Fibroblast of mammary gland (primary cell): ENCODE measurements at regions not wholly inside any gene's neighbourhood (a gene's known extent, or its start where the extent isn't known, plus 50 kb on each side); places are given as distances from the start of the nearest gene placed in this dataset.
"Not testable (repeated sequence)": the region's sequence is repeated elsewhere in the genome, so short reads cannot be mapped to it uniquely, and the experiment has no call there.

Source experiments
- DNase-seq: peaks from one replicate; pipeline ENCODE4 v3.0.0-alpha.2; 2010; ENCODE audit warnings: low read depth
- H3K4me3 ChIP-seq: 2 replicates; pipeline ENCODE4 v1.5.1; 2011; ENCODE audit warnings: low read depth, mild to moderate bottlenecking, low read length, moderate library complexity; ENCODE audit not compliant: control insufficient read depth
- TF ChIP-seq, protein P1 (sequence below): conservative IDR thresholded peaks from 2 replicates; pipeline ENCODE4 v1.5.1; 2011; ENCODE audit warnings: low read depth, low read length, inconsistent platforms; ENCODE audit not compliant: control insufficient read depth, insufficient read depth

DNA sequence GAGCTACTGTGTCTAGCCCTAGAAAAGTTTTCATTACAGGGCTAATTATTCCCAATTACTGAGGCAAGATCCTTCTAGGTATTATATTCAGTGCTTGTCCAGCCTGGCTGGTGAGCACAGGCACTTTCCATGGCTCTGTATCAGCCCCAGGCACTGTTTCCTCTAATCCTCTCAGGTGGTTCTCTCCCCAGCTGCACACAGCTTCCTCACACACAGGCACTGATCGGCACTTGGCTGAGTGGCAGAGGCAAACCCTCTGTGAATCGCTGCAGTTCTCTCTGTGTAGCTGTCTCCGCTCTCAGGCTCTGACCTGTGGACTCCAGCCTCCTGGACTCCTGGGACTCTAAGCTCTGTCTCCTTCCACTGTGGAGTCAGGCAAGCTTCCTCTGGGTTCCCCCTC, 318.1 kb downstream of the KLF13 start:
- not testable (repeated sequence) for H3K4me3 ChIP-seq, DNase-seq

DNA sequence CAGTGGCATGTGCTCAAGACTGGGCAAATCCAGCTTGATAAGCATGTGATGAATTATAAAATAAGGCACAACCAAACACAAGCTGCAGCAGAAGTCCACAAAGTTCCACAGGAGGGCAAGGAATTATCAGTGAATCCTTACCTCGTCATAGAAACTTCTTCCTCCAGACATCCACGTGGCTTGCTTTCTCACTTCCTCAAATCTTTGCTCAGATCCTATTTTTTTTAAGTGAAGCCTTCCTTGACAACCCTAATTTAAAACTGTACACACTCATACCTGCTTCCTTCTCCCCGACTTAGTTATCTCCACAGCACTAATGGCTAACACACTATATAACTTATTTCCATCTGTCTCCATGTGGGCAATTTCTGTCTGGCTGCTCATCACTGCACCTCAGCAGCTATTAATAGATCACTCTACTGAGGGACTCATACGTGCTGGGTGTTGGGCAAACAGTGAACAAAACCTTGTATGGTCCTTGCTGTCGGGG, 320.7 kb downstream of the KLF13 start:
- DNase-seq, result not testable (repeated sequence)

DNA sequence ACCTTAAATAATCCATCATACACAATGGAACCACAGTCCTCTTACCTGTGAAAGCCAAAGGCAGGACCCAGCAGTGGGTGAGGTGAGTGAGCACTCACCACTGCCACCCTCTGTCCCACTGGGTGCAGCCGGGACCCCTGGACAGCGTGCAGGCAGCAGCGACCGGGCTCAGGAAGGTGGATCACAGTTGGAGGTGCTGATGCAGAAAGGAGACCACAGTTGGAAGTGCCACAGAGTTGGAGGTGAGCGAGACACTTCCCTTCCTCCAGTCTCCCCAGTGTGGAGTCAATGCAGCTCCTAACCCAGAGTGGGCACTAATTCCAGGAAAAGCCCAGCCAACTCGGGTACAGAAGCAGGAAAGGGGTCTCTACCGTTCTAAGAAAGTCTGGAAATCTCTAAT, 323.0 kb downstream of the KLF13 start:
- DNase-seq, H3K4me3 ChIP-seq: not testable (repeated sequence)

More for the DNA sequence above, 320.7 kb downstream of the KLF13 start:
- H3K4me3 ChIP-seq, result not testable (repeated sequence)

DNA sequence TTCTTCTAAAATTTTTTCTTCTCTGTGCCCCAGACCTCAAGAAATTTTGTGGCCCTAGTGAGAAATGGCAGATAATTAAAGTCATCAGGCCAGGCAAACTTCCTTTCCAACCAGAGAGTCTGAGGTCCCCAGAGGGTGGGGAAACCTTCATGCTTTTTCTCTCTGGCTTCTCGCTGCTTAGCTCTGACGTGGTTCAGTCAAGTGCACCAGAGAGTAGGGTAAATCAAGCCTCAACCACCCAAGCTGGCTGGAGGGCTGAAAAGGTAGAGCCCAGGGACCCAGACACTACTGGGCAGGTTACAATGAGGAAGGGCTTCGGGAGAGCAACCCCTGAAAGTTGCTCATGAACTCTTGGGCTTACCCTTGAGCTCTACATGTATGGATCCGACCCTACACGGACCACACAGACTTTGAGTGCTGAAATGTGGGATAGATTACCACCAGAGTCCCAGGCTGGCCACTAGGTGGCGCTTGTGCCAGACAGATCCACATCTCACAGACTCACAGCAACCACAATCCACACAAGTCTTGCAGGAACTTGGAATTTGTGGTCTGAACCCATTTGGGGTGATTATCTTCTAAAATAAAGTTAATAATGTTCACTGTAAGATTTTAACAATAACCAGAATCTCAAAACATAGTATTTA, 323.5 kb downstream of the KLF13 start:
- H3K4me3 ChIP-seq, DNase-seq: not testable (repeated sequence)

DNA sequence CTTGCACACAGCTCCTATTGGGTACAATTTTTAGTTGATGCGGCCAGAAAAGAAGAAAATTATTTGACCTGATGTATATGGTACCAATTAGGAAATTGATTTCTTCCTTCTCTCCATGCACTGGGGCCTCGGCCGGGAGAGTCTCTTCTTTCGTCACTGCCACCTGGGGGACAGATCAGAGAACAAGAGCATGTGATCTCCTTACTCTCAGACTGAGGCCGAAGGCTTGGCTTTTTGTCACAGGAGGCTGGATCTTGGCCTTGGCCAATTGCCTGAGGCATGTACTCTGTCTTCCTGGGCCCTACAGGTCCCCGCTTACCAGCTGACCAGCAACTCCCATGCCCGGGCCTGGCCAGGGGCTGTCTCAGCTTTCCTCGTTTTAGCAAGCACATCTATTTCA, 330.3 kb downstream of the KLF13 start:
- not testable (repeated sequence) for DNase-seq, H3K4me3 ChIP-seq

DNA sequence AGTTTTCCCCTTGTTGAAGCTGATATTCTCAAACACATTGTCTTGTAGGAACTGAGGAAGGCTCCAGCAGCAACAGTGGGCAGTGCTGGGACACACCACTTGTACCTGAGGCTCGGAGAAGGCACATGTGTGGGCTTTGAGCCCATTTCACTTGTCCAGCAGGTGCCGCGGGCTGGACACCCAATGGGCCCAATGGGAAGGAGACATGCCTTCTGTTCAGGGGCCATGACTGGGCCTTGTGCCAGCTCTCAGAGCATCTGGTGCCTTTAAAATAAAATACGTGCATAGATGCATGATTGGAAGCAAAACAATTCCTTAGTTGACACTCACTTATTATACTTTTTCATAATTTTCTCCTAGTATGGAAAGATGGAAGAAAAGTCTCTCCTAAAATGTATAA, 334.2 kb downstream of the KLF13 start:
- DNase-seq, result no peak
- TF ChIP-seq, protein P1, sequence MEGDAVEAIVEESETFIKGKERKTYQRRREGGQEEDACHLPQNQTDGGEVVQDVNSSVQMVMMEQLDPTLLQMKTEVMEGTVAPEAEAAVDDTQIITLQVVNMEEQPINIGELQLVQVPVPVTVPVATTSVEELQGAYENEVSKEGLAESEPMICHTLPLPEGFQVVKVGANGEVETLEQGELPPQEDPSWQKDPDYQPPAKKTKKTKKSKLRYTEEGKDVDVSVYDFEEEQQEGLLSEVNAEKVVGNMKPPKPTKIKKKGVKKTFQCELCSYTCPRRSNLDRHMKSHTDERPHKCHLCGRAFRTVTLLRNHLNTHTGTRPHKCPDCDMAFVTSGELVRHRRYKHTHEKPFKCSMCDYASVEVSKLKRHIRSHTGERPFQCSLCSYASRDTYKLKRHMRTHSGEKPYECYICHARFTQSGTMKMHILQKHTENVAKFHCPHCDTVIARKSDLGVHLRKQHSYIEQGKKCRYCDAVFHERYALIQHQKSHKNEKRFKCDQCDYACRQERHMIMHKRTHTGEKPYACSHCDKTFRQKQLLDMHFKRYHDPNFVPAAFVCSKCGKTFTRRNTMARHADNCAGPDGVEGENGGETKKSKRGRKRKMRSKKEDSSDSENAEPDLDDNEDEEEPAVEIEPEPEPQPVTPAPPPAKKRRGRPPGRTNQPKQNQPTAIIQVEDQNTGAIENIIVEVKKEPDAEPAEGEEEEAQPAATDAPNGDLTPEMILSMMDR, result no peak
- no peak overlapping the region for H3K4me3 ChIP-seq

DNA sequence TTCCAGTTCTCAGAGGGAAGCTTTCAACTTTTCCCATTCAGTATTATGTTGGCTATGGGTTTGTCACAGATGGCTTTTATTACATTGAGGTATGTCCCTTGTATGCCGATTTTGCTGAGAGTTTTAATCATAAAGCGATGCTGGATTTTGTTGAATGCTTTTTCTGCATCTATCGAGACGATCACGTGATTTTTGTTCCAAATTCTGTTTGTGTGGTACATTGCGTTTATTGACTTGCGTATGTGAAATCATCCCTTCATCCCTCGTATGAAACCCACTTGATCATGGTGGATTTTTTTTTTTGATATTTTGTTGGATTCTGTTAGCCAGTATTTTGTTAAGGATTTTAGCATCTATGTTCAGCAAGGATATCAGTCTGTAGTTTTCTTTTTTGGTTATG, 339.1 kb downstream of the KLF13 start:
- not testable (repeated sequence) for DNase-seq, H3K4me3 ChIP-seq

DNA sequence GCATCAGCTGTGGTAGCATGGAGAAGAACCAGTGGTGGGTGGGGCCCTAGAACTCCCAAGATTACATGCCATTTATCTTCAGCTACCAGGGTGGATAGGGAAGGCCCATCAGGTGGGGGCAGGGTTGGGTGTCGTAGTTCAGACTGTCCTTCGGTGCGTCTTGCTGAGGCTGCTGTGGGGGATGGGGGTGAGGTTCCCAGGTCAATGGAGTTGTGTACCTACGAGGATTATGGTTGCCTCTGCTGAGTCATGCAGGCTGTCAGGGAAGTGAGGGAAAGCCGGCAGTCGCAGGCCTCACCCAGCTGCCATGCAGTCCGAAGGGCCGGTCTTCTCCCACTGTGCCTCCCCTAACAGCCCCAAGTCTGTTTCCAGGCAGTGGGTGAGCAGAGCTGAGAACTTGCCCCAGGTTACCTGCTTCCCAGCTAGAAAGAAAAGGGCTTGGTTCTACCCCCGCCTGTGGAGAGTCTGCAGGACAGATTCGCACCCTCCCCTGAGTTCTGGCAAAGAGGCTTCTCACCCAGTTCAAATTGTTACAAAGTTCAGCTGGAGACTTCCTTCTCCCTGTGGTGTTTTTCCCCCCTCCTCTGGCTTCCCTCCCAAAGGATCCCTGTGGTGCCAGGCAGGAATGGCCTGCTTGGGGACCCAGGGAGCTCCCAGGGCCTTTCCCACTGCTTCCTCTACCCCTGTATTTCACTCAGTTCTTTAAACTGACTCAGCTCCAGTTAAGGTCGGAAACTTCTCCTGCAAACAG, 342.7 kb downstream of the KLF13 start:
- DNase-seq, H3K4me3 ChIP-seq: not testable (repeated sequence)

DNA sequence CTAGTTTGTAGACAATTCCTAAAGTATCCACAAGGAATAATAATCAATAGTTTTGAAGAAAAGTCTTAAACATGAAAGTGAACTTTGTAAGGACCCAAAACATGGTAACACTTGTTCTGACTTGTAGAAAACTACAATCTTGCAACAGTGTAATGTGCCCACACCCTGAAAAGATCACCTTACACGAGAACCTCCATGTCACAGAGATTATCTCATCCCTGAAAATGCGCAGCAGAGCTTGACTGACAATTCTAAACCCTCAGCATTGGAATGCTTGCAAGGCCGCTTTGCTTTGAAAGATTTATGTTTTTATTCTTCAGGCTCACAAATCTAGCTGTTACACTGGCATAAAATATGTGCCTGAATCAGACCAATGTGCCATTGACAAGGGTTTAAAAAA, 346.6 kb downstream of the KLF13 start:
- not testable (repeated sequence) for DNase-seq, H3K4me3 ChIP-seq

DNA sequence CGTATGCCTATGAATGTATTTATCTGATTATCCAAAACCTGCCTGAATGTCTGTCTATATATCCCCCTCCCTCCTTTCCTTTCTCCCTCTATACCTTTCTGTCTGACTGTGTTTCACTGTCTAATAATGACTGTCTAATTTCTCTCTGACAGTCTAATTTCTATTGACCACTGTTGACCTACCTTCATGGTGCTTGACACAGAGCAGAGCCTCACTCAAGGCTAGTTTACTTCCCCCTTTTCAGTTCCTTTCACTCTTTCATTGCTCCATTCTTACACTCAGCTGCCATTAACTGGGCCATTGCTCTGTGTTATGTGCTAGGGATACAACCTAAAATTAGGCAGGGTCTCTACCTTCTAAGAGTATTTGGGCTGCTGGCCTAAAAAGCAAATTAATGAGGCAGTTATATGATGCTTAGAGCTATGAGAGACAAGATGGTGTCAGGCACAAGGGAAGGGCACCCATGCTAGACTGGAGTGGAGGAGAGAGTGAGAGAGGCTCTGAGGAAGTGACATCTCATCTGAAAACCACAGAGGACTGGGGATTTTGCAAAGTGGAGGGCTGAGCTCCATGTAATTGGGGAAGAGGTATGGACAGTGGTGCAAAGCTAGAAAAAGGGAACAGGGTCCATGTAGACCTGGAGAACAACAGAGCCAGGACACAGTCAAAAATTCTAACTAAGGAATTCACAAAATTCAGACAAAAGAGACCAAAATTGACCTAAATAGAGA, 348.6 kb upstream of the CHRNA7 start:
- H3K4me3 ChIP-seq, DNase-seq: not testable (repeated sequence)

DNA sequence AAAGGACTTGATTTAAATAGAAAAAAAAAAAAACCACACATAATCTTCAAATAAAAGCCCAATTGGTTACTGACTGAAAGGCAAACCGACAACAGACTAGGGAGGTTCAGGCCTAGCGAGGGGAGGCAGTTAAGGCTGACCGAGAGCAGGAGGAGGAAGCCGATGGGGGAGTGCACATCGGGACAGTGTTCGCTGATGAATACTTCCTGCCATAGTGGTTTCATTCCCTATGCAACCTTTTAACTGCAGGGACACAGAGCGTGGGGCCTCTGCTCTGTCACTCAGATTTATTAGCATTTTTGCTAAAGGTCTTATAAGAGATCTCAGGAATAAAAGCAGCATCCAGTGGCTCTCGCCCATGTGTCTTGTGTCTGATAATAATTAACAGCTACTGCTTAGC, 343.2 kb upstream of the CHRNA7 start:
- not testable (repeated sequence) for DNase-seq, H3K4me3 ChIP-seq

DNA sequence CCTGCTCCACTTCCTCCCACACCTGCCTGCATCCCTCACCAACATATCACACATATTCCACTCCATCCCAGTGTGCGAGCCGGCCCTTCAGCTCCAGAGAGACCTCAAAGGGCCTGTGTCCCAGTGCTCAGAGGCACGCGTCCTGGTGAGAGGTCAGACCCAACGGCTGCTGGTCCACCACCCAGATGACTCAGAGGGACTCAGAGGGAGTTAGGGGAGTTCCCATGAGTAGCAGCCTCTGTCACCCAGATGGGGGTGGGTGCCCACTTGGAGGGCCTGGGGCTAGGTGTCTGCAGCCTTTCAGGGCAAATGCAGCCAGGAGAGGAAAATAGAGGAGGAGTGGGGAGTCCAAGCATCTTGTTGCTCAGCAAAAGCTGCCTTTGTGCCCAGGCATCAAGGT, 333.8 kb upstream of the CHRNA7 start:
- peak; percentile 0 for DNase-seq
- not testable (repeated sequence) for H3K4me3 ChIP-seq

DNA sequence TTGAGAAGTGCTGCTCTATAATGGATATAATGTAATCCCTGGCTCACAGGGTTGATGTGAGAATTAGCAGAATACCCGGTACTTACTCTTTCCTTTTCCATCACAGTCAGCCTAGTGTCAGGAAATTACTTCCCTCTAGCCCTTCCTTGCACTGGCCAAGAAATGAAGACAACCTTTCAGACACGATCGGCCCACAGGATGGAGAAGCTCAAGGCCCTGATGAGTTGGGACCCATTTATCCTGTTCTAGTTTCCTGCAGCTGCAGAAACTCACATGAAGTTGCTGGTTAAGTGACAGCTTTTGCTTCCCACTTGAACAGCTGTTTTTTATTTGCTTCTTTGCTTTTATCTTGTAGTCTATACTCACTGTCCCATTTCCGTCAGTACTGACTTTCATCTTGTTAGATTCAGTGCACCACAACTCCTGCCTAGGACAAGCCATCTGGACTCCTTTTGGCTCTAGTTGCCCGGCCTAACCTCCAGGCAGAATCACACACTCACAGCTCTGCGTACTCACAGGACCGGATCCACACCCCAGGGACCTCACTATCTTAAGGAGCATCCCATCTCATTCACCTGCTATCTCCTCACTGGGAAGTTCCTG, 325.1 kb upstream of the CHRNA7 start:
- not testable (repeated sequence) for H3K4me3 ChIP-seq, DNase-seq

DNA sequence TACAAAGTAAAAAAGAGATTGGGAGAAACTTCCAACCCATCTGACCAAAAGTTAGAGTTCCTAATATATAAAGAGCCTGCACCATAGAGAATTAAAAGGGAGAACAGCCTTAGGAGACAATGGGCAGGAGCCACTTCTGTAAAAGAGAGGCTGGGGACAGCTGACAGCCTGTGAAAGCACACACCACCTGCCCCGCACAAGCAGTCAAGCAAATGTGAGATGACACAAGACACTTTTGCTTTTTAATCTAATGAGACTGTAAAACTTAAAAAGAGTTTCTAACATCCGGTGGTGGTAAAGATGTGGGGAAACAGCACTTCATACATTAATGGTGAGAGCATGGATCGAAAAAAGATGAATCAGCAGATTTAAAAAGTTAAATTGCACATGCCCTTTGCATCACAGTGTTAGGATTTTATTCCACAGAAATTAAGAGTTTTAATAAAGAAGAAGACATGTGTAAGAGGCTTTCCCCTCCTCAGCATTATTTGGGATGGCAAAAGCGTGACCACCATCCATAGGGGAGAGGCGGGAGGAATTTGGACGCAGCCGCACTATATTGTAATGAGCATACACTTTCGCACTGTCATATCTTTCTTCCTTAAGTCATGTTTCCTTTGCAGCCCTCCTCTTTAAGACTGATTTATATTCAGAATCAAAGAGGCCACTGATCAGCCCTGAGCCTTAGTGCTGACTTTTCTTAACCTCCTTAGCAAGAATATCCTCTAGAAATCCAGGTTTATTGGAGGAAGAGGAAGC, 322.2 kb upstream of the CHRNA7 start:
- DNase-seq, H3K4me3 ChIP-seq: not testable (repeated sequence)

DNA sequence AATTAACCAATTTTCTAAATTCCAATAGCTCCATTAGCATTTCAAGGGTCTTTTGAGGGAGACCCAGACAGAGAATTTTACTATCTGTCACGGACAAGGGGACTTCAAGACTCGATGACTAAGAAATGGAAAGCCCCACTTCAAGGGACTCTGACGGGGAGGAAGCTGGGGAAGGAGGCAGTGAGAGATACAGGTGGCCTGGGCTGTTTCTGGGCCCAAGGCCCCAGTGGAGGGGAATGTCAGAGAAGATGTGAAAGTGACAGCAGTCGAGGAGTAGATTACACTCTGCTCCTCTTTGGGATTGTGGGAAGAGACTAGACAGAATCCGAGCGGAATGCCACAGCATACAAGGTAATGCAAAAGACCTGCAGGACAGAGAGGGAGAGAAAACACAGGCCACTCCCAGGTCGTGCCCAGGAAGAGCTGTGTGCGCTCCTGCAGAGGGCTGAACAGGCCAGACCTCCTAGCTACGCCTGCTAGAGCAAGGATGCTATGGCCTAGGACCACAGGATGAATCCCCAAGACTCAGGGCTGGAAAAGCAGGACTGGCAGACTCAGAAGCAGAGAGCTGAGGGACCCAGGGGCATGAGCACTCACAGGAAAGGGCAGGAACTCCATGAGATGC, 321.5 kb upstream of the CHRNA7 start:
- not testable (repeated sequence) for DNase-seq, H3K4me3 ChIP-seq

DNA sequence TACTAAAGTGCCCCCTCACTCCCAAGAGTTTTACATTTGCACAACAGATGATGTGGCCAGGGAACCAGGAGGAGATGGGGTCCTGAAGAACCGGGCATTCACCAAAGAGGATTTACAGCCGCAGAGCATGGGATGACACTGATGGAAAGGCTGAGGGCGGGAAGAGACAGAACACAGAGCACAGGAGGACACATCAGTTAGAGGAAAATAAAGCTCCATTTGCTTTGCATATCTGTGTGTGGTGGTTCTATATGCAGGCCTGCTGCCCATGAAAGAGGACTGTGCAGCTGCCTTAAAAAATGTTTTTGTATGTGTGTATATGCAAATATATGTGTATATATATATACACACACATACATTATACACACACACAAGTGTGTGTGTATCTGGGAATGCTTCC, 320.8 kb upstream of the CHRNA7 start:
- not testable (repeated sequence) for DNase-seq, H3K4me3 ChIP-seq
